ENCODE measurements at regions not wholly inside any gene's neighbourhood (a gene's known extent, or its start where the extent isn't known, plus 50 kb on each side); places are given as distances from the start of the nearest gene placed in this dataset.

DNA sequence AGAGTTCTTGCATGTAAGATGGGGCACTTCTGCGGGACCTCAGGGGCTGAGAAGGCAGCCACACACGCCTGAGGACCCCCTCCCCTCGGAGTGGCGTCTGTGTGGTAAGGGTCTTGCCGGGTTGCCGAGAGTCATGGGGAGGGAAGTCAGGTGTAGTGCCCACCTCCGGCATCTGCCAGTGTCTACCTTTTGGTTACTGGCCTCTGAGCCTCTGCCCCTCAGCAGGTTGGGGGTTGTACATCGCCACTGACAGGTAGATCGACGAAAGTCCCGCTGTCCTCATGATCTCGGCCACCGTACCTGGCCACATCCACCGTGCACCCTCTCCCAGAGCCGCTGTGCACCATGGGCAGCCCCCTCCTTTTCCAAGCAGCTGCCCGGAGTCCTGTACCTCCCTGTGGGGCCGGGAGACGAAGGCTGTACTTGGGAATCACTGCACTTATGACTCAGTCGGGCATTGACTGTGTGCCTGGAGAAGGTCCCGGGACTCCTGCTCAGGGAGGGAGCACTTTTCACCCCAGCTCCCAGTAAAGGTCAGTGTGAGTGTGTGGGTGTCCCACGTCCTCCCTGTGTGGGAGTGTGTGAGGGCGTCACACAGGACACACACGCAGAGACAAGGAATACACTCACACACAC, 332.4 kb upstream of the MYT1L start:
- ChIA-PET CTCF (no interaction called here), POLR2A (no interaction called here)
- no peaks in the 10 kb centered on the region for H3K36me3 ChIP-seq (ENCODE audit: control insufficient read depth, insufficient read depth, low read length)
- DNase-seq (ENCODE audit: low read depth), result no peak
- TF ChIP-seq, protein P1, sequence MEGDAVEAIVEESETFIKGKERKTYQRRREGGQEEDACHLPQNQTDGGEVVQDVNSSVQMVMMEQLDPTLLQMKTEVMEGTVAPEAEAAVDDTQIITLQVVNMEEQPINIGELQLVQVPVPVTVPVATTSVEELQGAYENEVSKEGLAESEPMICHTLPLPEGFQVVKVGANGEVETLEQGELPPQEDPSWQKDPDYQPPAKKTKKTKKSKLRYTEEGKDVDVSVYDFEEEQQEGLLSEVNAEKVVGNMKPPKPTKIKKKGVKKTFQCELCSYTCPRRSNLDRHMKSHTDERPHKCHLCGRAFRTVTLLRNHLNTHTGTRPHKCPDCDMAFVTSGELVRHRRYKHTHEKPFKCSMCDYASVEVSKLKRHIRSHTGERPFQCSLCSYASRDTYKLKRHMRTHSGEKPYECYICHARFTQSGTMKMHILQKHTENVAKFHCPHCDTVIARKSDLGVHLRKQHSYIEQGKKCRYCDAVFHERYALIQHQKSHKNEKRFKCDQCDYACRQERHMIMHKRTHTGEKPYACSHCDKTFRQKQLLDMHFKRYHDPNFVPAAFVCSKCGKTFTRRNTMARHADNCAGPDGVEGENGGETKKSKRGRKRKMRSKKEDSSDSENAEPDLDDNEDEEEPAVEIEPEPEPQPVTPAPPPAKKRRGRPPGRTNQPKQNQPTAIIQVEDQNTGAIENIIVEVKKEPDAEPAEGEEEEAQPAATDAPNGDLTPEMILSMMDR (IDR thresholded peaks at IDR 0.05; ENCODE audit: insufficient read depth, low read depth, low read length), result no peak
- H3K4me3 ChIP-seq (ENCODE audit: low read depth, low read length), result no peak overlapping the region
- H3K27me3 ChIP-seq (ENCODE audit: control insufficient read depth, insufficient read depth, low read length), result no peaks in the 10 kb centered on the region

DNA sequence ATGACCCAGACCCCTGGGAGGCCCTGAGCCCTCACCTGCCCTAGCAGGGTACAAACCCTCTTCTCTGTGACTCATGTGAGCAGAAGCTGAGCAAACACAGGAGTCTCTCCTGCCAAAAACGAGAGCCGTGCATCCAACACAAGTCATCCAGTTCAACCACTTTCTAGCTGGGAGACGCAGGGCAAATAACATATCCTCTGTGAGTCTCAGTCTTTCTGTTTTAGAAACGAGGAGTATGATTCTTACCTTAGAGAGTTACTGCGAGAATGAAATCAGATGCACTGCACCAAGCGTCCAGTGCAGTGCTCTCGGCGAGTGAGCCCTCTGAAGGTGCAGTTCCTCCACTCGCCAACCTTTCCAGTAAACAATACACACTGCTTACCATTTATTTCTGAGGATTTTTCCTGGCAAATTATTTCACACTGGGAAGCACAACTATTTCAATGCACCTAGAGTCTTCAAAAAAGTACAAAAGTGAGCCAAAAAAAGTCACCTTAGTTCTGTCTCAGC, 331.8 kb upstream of the MYT1L start:
- Histone ChIP-seq H3K36me3 (ENCODE audit: control insufficient read depth, insufficient read depth, low read length) (no peaks in the 10 kb centered on the region), H3K4me3 (ENCODE audit: low read depth, low read length) (no peak overlapping the region), H3K27me3 (ENCODE audit: control insufficient read depth, insufficient read depth, low read length) (no peaks in the 10 kb centered on the region)
- POLR2A ChIA-PET, result no interaction called here
- TF ChIP-seq, protein P1 (IDR thresholded peaks at IDR 0.05; ENCODE audit: insufficient read depth, low read depth, low read length), result no peak
- DNase-seq (ENCODE audit: low read depth), result no peak
- CTCF ChIA-PET, result no interaction called here

DNA sequence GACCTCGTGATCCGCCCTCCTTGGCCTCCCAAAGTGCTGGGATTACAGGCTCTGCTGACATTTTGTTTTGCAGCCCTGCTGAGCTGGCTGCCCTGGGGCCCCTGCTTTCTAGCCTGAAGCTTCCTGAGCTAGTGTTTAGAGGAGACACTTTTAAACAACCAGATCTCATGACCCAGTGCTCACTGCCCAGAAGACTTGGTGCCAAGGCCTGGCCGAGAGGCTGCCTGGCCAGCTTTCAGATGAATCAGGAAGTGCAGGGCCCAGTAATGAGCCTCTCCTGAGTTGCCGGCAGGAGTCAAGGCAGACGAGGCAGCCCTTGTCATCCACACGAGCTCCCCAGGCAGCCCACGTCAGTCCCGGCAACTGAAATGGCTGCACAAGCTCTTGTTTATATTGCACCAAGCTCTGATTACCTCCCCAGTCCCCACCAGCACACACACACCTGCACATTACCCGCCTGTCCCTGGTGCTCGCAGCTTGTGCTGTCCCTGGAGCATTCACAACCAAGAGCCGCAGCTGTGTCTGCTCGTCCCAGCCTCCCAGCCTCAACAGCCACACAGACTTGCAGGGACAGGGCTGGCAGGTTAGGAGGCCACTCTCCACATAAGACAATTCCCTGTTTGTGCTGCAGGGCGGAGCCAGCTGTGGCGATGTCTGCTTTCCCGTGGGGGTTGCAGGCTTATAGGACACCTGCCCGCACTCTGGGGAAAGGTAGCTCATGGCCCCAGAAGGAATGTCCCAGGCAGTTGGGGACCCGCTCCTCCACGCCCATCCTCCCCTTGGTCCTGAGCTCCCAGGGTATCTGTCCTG, 331.2 kb upstream of the MYT1L start:
- H3K4me3 ChIP-seq (ENCODE audit: low read depth, low read length), result no peak overlapping the region
- H3K36me3 ChIP-seq (ENCODE audit: control insufficient read depth, insufficient read depth, low read length), result no peaks in the 10 kb centered on the region
- TF ChIP-seq, protein P1 (IDR thresholded peaks at IDR 0.05; ENCODE audit: insufficient read depth, low read depth, low read length), result no peak
- ChIA-PET CTCF (no interaction called here), POLR2A (no interaction called here)
- H3K27me3 ChIP-seq (ENCODE audit: control insufficient read depth, insufficient read depth, low read length), result no peaks in the 10 kb centered on the region
- DNase-seq (ENCODE audit: low read depth), result no peak

DNA sequence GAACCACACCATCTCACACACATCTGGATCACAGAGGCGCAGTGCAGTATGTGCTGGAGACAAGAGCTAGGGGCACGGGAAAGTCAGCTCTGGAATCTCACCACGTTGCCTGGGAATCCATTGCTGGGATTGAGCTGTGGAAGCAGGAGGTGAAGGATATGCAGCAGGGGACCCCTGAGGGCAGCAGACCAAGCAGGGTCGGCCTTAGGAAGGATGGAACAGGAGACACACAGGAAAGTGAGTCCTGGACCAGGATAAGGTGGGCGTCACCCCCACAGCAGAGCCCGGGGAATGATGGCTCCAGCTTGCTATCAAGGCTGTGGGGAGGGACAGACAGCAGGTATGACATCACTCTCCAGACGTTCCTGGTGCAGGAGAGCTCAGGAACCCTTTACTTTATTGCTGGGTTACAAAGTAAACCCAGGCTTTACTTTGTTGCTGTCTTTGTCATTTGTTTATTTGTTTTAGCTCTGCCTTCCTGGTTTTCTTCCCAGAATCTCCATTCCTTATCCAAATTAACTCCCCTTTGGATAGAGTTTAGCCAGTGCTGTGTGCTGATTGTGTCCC, 329.8 kb upstream of the MYT1L start:
- TF ChIP-seq, protein P1 (IDR thresholded peaks at IDR 0.05; ENCODE audit: insufficient read depth, low read depth, low read length), result no peak
- Histone ChIP-seq H3K4me3 (ENCODE audit: low read depth, low read length) (no peak overlapping the region), H3K36me3 (ENCODE audit: control insufficient read depth, insufficient read depth, low read length) (no peaks in the 10 kb centered on the region), H3K27me3 (ENCODE audit: control insufficient read depth, insufficient read depth, low read length) (no peaks in the 10 kb centered on the region)
- DNase-seq (ENCODE audit: low read depth), result no peak
- ChIA-PET CTCF (no interaction called here), POLR2A (no interaction called here)
